HEK293T (cell line): ENCODE measurements at regions not wholly inside any gene's neighbourhood (a gene's known extent, or its start where the extent isn't known, plus 50 kb on each side); places are given as distances from the start of the nearest gene placed in this dataset.

Source experiments
- FOXM1 ChIP-seq: fragments of 450-650 bp; IDR thresholded peaks from 2 replicates; pipeline ENCODE4 v1.6.1; 2017; ENCODE audit warnings: mild to moderate bottlenecking, borderline replicate concordance
- SUZ12 ChIP-seq: fragments of 450-650 bp; IDR thresholded peaks from 2 replicates; pipeline ENCODE4 v1.6.1; 2016; ENCODE audit warnings: mild to moderate bottlenecking

DNA sequence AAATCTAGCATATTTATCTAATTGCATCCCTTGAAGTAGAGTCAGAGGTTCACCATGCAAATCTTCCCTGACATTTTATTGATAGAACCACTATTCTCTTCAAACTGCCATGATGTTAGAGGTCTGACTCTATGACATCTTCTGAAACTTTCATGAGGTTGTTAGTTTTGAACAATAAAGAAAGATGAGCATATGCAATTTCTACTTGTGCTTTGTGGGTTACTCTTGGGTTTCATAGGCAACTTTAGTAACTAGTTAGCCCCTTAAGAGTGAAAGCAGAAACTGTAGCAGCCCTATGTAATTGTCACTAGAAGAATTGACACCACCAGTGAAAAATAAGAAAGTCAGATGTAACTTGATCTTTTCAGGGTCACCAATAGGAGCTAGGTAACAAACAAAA is 53.1 kb upstream of the ZEB2 start:
- TF ChIP-seq SUZ12 = no peak
- TF ChIP-seq FOXM1 = no peak
